IPS DF 6.9 (cell line): ENCODE measurements at regions not wholly inside any gene's neighbourhood (a gene's known extent, or its start where the extent isn't known, plus 50 kb on each side); places are given as distances from the start of the nearest gene placed in this dataset.

ENCODE experiments used
- DNase-seq: peaks from one replicate; pipeline ENCODE4 v3.0.0-alpha.2; 2013; ENCODE audit warnings: low read depth, low spot score
- H3K27ac ChIP-seq: one replicate; pipeline ENCODE4 v1.5.1; 2013; ENCODE audit warnings: low read length, control low read depth
- H3K27me3 ChIP-seq: 2 replicates; pipeline ENCODE4 v1.6.1; 2013; ENCODE audit warnings: mild to moderate bottlenecking, low read length; ENCODE audit not compliant: control insufficient read depth, insufficient read depth
- H3K36me3 ChIP-seq: 2 replicates; pipeline ENCODE4 v1.6.1; 2013; ENCODE audit warnings: low read length; ENCODE audit not compliant: control insufficient read depth, insufficient read depth
- H3K4me1 ChIP-seq: 2 replicates; pipeline ENCODE4 v1.6.1; 2013; ENCODE audit warnings: low read length; ENCODE audit not compliant: control insufficient read depth, insufficient read depth
- H3K4me3 ChIP-seq: 2 replicates; pipeline ENCODE4 v1.5.1; 2013; ENCODE audit warnings: mild to moderate bottlenecking, low read length
- H3K9me3 ChIP-seq: 2 replicates; pipeline ENCODE4 v1.6.1; 2013; ENCODE audit warnings: low read length, inconsistent platforms; ENCODE audit not compliant: control insufficient read depth, insufficient read depth
- WGBS: extraction: QIAGEN DNeasy Blood & Tissue Kit; methylation state at CpG from one replicate; pipeline ENCODE4 v1.1.7; 2013; ENCODE audit warnings: mixed read lengths, missing lambda C conversion rate; ENCODE audit not compliant: insufficient read length, insufficient coverage; 5-methylcytosine and 5-hydroxymethylcytosine counted together

DNA sequence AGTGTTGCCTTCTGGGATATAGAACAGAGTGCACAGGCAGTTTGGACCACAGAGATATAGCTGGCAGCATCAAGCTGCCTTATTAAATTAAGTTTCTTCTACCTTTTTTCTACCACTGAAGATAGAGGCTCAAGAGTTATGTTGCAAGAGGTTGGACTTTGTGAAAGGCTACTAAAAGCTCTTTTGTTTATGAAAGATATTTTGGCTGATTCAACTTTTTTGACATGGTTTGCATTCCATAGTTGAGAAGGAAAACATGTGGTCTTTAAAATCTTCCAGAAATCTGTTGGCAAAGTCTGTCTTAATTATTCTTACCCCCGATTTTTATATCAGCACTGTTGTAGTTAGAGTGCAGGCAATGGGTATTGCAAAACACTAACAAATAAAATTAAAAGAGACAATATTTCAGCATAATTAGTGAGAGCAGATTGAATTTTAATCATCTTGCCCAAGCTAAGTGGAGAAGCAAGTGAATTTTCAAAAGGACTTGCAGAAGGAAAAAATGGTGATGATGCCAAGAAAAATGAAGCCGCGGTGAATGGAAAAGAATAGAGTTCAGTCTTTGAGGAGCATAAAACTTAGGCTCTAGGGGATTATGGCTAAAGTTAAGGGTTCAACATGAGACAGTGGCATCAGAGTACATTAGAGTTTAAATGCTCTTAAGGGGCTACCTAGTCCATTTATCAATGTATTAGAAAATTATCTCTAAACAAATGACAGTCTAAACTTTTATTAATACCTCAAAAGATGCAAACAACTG is 450.9 kb upstream of the CNTNAP2 start:
- Histone ChIP-seq H3K4me1 (no peaks in the 10 kb centered on the region), H3K27me3 (no peaks in the 10 kb centered on the region), H3K4me3 (no peak overlapping the region), H3K36me3 (no peaks in the 10 kb centered on the region), H3K9me3 (no peaks in the 10 kb centered on the region), H3K27ac (no peak overlapping the region)
- DNase-seq, result no peak
- WGBS, result no CpG with 5 or more reads among the region's 3 CpGs

DNA sequence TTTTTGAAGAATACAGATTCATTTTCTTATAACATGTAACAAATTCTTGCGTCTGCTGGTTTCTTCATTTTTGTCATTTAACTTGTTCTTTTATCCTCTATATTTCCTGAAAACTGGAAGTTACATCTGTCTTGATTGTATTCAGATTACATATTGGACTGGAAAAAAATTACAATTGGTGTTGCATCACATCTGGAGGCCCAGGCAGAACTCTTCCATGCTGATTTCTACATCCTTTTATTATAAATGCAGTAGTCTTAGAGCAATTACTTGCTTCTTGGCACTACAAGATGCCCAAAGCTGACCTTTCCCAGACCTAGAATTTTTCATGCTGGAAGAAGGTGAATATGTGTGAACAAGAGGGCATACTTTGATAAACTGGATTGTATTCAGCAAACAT is 460.9 kb upstream of the CNTNAP2 start:
- Histone ChIP-seq H3K27ac (no peak overlapping the region), H3K9me3 (no peaks in the 10 kb centered on the region; the same call in 1 of the 2 replicates), H3K4me1 (no peaks in the 10 kb centered on the region), H3K36me3 (no peaks in the 10 kb centered on the region), H3K27me3 (no peaks in the 10 kb centered on the region), H3K4me3 (no peak overlapping the region)
- WGBS, result no CpG with 5 or more reads among the region's 1 CpG
- no peak for DNase-seq

DNA sequence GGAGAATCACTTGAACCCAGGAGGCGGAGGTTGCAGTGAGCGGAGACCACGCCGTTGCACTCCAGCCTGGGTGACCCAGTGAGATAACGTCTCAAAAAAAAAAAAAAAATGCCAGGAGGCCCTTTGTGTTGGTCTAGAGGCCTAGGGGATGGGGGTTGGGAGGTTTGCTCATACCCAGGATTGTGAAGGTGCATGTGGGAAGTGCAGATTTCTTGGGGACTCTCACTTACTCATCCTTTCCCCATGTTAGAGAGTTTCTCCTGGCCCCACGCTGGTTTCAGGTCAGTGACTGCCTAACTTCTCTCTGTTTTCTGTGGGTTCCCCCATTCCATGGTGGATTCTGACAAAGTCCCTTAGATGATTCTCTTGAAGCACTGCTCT is 471.5 kb upstream of the CNTNAP2 start:
- no CpG with 5 or more reads among the region's 6 CpGs for WGBS
- Histone ChIP-seq H3K36me3 (no peaks in the 10 kb centered on the region), H3K27ac (no peak overlapping the region), H3K4me1 (no peaks in the 10 kb centered on the region), H3K9me3 (no peaks in the 10 kb centered on the region), H3K27me3 (no peaks in the 10 kb centered on the region), H3K4me3 (no peak overlapping the region)
- DNase-seq, result no peak

DNA sequence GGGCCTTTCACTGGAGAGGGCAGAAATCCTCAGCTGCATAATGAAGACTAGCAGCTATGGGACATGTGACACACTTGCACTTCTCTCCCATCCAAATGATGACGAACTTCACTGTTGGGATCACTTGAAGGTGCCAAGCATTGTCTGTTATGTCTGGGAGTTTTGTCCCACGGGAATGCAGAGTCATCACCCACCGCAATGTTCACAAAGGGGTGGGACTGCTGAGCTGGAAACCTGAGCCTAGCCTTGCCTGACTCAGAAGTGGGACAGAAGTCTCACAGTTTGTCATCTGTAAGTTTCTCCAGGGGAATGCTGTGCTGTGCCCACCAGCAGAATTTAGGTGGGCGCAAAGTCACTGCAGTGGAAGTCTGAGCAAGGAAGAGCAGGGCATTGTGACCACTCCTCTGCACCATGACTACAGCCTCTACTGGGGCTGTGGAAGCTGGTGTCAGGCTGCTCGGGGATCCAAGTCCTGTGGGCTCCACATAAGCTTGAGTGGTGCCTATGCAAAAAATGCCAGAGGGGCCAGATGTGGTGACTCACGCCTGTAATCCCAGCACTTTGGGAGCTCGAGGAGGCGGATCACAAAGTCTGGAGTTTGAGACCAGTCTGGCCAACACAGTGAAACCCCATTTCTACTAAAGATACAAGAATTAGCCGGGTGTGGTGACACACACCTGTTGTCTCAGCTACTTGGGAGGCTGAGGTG is 472.0 kb upstream of the CNTNAP2 start:
- Histone ChIP-seq H3K9me3 (no peaks in the 10 kb centered on the region), H3K4me1 (no peaks in the 10 kb centered on the region), H3K27ac (no peak overlapping the region), H3K36me3 (no peaks in the 10 kb centered on the region), H3K4me3 (no peak overlapping the region), H3K27me3 (no peaks in the 10 kb centered on the region)
- DNase-seq, result no peak
- no CpG with 5 or more reads among the region's 9 CpGs for WGBS

DNA sequence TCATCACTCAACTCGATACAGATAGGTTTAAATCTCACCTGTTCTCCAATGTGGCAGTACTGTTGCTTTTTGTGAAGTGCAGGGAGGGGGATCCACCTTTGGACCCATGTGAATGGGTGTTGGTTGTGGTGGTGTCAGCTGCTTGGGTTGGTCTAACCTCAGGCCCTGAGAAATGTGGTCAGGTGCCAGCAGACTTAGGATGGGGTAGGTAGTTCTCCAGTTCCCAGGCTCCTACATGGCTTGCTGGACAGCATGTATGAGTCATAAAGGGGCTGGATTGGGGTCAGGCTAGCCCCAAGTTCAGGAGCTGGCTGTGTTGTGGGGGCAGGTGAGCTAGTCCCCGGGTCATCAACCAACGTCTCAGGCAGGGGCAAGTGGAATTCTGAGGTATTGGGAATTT is 472.6 kb upstream of the CNTNAP2 start:
- H3K36me3 ChIP-seq, result no peaks in the 10 kb centered on the region
- H3K27ac ChIP-seq, result no peak overlapping the region
- no peak overlapping the region for H3K4me3 ChIP-seq
- H3K4me1 ChIP-seq, result no peaks in the 10 kb centered on the region
- no peaks in the 10 kb centered on the region for H3K9me3 ChIP-seq
- WGBS, result no CpG with 5 or more reads among the region's 3 CpGs
- H3K27me3 ChIP-seq, result no peaks in the 10 kb centered on the region
- DNase-seq, result no peak

DNA sequence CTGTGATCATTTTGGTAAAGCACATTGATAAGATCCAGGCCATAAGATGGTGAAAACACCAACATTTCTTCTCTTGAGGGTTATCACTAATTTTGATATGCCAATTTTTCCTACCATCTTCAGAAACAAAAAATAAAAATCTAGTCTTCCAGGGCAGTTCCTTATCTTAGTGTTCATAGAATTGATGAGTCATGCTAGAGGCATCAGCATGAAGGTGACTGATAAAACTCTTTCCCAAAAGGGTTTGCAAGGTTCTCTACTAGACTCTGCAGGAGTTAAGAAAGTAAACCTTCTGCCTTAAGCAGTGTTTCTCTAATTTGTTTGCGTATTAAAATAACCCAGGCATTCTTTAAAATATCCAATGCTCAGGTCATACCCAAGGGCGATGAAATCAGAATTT is 483.1 kb upstream of the CNTNAP2 start:
- Histone ChIP-seq H3K4me3 (no peak overlapping the region), H3K36me3 (no peaks in the 10 kb centered on the region), H3K27me3 (no peaks in the 10 kb centered on the region), H3K9me3 (no peaks in the 10 kb centered on the region), H3K4me1 (no peaks in the 10 kb centered on the region), H3K27ac (no peak overlapping the region)
- no CpG with 5 or more reads among the region's 2 CpGs for WGBS
- DNase-seq, result no peak

DNA sequence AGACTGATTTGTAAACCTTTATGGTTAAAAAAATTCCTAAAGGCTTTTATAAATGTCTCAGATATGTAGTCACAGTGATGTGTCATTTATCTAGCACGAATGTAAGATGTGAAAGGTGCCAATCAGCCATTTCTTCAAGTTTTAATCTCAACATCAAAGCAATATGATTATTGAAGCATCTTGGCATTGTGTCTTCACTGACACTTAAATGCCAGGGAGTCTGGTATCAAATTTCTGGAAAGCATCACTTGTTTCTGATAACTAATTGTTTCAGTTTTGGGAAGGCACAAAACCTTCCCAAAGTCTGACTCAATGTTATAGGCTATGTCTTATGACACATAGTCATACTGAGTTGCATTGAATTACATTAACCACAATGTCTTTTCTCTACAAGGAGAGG is 492.0 kb upstream of the CNTNAP2 start:
- no peak for DNase-seq
- no CpG with 5 or more reads among the region's 1 CpG for WGBS
- Histone ChIP-seq H3K27ac (no peak overlapping the region), H3K4me3 (no peak overlapping the region), H3K36me3 (no peaks in the 10 kb centered on the region), H3K27me3 (no peaks in the 10 kb centered on the region), H3K4me1 (no peaks in the 10 kb centered on the region), H3K9me3 (no peaks in the 10 kb centered on the region)

DNA sequence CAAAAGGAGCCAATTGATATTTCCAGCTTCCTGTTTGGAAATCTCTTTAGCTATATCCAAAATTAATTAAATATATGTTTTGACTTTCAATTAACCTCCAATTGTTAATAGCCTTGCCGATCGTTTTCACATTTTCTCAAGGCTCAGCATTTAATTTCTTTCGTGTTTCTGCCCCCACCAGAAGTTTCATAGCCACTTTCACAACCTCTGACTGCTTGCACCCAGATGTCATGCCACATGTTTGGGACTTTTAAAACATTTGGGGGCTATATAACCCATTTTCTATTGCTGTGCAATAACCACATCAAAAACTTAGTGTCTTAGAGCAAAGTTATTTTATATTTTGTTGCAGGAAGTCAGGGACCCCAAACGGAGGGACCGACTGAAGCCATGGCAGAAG is 510.6 kb upstream of the CNTNAP2 start:
- H3K4me1 ChIP-seq, result no peaks in the 10 kb centered on the region
- H3K4me3 ChIP-seq, result no peak overlapping the region
- no peaks in the 10 kb centered on the region for H3K36me3 ChIP-seq
- no peaks in the 10 kb centered on the region for H3K9me3 ChIP-seq
- WGBS, result no CpG with 5 or more reads among the region's 5 CpGs
- no peaks in the 10 kb centered on the region for H3K27me3 ChIP-seq
- DNase-seq, result no peak
- no peak overlapping the region for H3K27ac ChIP-seq

DNA sequence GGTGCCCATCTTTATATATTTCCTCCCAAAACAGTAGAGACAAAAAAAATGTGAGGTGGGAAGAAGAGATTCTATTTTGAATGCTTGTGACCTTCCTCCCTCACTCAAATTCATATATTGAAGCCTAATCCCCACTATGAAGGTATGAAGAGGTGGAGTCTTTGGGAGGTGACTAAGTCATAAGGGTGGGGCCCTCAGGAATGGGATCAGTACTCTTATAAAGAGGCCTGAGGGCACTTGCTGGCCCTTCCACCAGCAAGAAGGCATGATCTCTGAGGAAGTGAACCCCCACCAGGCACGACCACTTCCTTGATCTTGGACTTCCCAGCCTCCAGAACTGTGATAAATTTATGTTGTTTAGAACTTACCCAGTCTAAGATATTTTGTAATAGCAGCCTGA is 517.2 kb upstream of the CNTNAP2 start:
- Histone ChIP-seq H3K27ac (no peak overlapping the region), H3K27me3 (no peaks in the 10 kb centered on the region), H3K4me1 (no peaks in the 10 kb centered on the region), H3K9me3 (no peaks in the 10 kb centered on the region), H3K36me3 (no peaks in the 10 kb centered on the region), H3K4me3 (no peak overlapping the region)
- no CpG with 5 or more reads among the region's 1 CpG for WGBS
- DNase-seq, result no peak

DNA sequence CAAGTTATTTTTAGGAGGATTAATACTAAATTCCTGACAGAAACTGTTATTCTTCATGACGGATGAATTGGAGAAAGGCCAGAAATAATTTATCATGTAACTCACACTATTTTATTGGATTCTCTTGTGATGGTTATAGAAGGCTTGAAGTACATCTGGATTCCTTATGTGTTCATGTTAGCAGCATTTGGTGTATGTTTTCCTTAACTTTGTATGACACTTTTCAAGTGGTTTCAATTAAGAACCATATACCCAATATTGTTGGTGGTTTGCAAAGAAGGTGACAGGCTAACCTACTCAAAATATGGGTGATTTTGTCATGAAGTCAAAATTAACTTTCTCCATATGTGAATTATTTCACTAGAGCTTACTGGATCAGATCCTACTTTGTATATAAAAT is 532.2 kb upstream of the CNTNAP2 start:
- H3K27ac ChIP-seq, result no peak overlapping the region
- no peak for DNase-seq
- WGBS, result no CpG with 5 or more reads among the region's 1 CpG

More for the DNA sequence above, 532.2 kb upstream of the CNTNAP2 start:
- H3K36me3 ChIP-seq, result no peaks in the 10 kb centered on the region
- no peaks in the 10 kb centered on the region for H3K9me3 ChIP-seq
- no peaks in the 10 kb centered on the region for H3K27me3 ChIP-seq
- no peaks in the 10 kb centered on the region for H3K4me1 ChIP-seq
- no peak overlapping the region for H3K4me3 ChIP-seq
